Trophoblast cell (in vitro differentiated cells and primary cell): ENCODE measurements at regions not wholly inside any gene's neighbourhood (a gene's known extent, or its start where the extent isn't known, plus 50 kb on each side); places are given as distances from the start of the nearest gene placed in this dataset.

Experiments
- DNase-seq, 2 donors: peaks; one replicate each; pipeline ENCODE4 v3.0.0-alpha.2; 2016
- H2AFZ ChIP-seq: 2 replicates; pipeline ENCODE4 v1.6.1; 2013; ENCODE audit warnings: low read length, moderate library complexity, mild to moderate bottlenecking; ENCODE audit not compliant: insufficient read depth, poor library complexity
- H2AK5ac ChIP-seq: 2 replicates; pipeline ENCODE4 v1.6.1; 2013; ENCODE audit warnings: mild to moderate bottlenecking, low read length
- H2BK120ac ChIP-seq: 2 replicates; pipeline ENCODE4 v1.6.1; 2013; ENCODE audit warnings: low read length, mild to moderate bottlenecking, moderate library complexity; ENCODE audit not compliant: insufficient read depth, poor library complexity
- H2BK12ac ChIP-seq: 2 replicates; pipeline ENCODE4 v1.6.1; 2013; ENCODE audit warnings: mild to moderate bottlenecking, low read length, moderate library complexity
- H2BK5ac ChIP-seq: 2 replicates; pipeline ENCODE4 v1.6.1; 2013; ENCODE audit warnings: low read length, low read depth, moderate library complexity, mild to moderate bottlenecking; ENCODE audit not compliant: poor library complexity
- H3K14ac ChIP-seq: 2 replicates; pipeline ENCODE4 v1.6.1; 2013; ENCODE audit warnings: mild to moderate bottlenecking, low read length
- H3K18ac ChIP-seq: 2 replicates; pipeline ENCODE4 v1.6.1; 2013; ENCODE audit warnings: mild to moderate bottlenecking, low read length
- H3K23ac ChIP-seq: 2 replicates; pipeline ENCODE4 v1.6.1; 2013; ENCODE audit warnings: low read length
- H3K27ac ChIP-seq: 2 replicates; pipeline ENCODE4 v1.5.1; 2013; ENCODE audit warnings: low read depth, mild to moderate bottlenecking, inconsistent platforms, low read length, moderate library complexity
- H3K27me3 ChIP-seq: 2 replicates; pipeline ENCODE4 v1.6.1; 2013; ENCODE audit warnings: inconsistent platforms, mild to moderate bottlenecking, low read length, moderate library complexity; ENCODE audit not compliant: insufficient read depth
- H3K36me3 ChIP-seq, 2 experiments: 1 replicate in 1 of 2; 2 replicates in 1 of 2; pipeline ENCODE4 v1.6.1; 2013; ENCODE audit warnings: low read length in 2 of 2, mild to moderate bottlenecking in 2 of 2, moderate library complexity in 1 of 2; ENCODE audit not compliant: insufficient read depth in 2 of 2, control insufficient read depth in 1 of 2
- H3K4ac ChIP-seq: 2 replicates; pipeline ENCODE4 v1.6.1; 2013; ENCODE audit warnings: low read depth, mild to moderate bottlenecking, low read length, moderate library complexity
- H3K4me1 ChIP-seq, 2 experiments: 1 replicate in 1 of 2; 2 replicates in 1 of 2; pipeline ENCODE4 v1.6.1; 2013; ENCODE audit warnings: low read length in 2 of 2, mild to moderate bottlenecking in 2 of 2, moderate library complexity in 1 of 2; ENCODE audit not compliant: insufficient read depth in 2 of 2, control insufficient read depth in 1 of 2
- H3K4me2 ChIP-seq: 2 replicates; pipeline ENCODE4 v1.6.1; 2013; ENCODE audit warnings: inconsistent platforms, mild to moderate bottlenecking, low read length, moderate library complexity
- H3K4me3 ChIP-seq: 2 replicates; pipeline ENCODE4 v1.5.1; 2013; ENCODE audit warnings: mild to moderate bottlenecking, low read depth, low read length, inconsistent platforms
- H3K79me1 ChIP-seq: one replicate; pipeline ENCODE4 v1.6.1; 2013; ENCODE audit warnings: low read length
- H3K79me2 ChIP-seq: 2 replicates; pipeline ENCODE4 v1.6.1; 2013; ENCODE audit warnings: low read length, mild to moderate bottlenecking; ENCODE audit not compliant: control insufficient read depth, insufficient read depth, poor library complexity
- H3K9ac ChIP-seq: 2 replicates; pipeline ENCODE4 v1.6.1; 2013; ENCODE audit warnings: mild to moderate bottlenecking, low read length
- H3K9me3 ChIP-seq: 2 replicates; pipeline ENCODE4 v1.6.1; 2013; ENCODE audit warnings: low read depth, mild to moderate bottlenecking, control low read depth, inconsistent platforms, low read length; ENCODE audit not compliant: insufficient read depth
- H4K12ac ChIP-seq: 2 replicates; pipeline ENCODE4 v1.6.1; 2013; ENCODE audit warnings: low read depth, mild to moderate bottlenecking, low read length, moderate library complexity
- H4K8ac ChIP-seq: 2 replicates; pipeline ENCODE4 v1.6.1; 2013; ENCODE audit warnings: low read depth, mild to moderate bottlenecking, low read length, moderate library complexity
- H4K91ac ChIP-seq: one replicate; pipeline ENCODE4 v1.6.1; 2013; ENCODE audit warnings: low read depth, mild to moderate bottlenecking, low read length, moderate library complexity
- WGBS: extraction: QIAGEN DNeasy Blood & Tissue Kit; methylation state at CpG from one replicate; pipeline ENCODE4 v1.1.7; 2013; ENCODE audit warnings: missing lambda C conversion rate; ENCODE audit not compliant: insufficient read length, insufficient coverage; ENCODE audit errors: extremely low coverage; 5-methylcytosine and 5-hydroxymethylcytosine counted together

DNA sequence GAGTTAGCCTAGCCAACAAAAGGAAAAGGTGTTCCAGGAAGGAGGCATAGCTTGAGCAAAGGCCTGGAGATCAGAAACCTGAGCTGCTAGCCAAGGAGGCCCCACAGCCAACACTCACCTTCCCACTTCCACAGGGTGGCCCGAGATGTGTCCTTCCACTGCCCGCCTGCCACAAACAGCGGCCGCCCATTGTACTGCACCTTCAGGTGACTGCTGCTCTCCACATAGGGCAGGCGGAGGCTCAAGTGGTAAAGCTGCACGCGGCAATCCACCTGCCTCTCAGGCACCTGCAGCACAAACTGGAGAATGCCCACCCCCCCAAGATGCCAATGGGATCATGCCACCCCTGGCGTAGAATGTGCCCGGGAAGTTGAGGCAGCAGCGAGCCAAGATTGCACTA lies 111.5 kb downstream of the RMI2 start:
- Histone ChIP-seq H3K79me1 (no peaks in the 10 kb centered on the region), H3K27ac (no peak overlapping the region), H4K8ac (no peak overlapping the region), H3K4ac (no peak overlapping the region), H4K91ac (no peak overlapping the region), H2AK5ac (no peak overlapping the region), H3K4me2 (no peak overlapping the region), H3K14ac (no peak overlapping the region), H4K12ac (no peak overlapping the region), H2AFZ (no peak overlapping the region), H3K79me2 (no peaks in the 10 kb centered on the region), H3K27me3 (no peaks in the 10 kb centered on the region), H2BK12ac (no peak overlapping the region), H2BK5ac (no peak overlapping the region), H3K36me3 (no peaks in the 10 kb centered on the region), H3K9ac (no peak overlapping the region), H3K18ac (no peak overlapping the region), H3K9me3 (peaks cover 2% of the 10 kb centered on the region), H2BK120ac (no peak overlapping the region), H3K4me1 (peaks cover 4 to 6% of the 10 kb centered on the region in 2 experiments), H3K23ac (no peak overlapping the region), H3K4me3 (no peak overlapping the region)
- no peak for DNase-seq
- no CpG with 5 or more reads among the region's 10 CpGs for WGBS

DNA sequence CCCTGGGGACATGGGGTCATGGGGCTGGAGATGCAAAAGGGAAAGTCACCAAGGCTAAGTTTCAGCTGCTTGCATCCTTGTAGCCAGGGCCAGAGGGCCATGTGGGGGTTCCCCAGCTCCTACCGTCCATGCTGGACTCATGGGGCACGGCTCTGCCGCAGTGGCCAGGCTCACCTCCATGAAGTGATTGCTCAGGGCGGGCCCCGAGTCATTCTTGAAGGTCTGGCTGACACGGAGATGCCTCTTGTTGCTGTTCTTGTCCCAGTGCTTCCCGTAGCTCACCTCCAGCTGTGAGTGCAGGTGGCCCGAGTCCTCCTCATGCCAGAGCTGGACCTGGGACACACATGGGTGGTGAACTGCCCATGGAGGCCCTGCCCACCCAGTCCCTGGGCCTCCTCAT lies 114.5 kb downstream of the RMI2 start:
- no peak overlapping the region for H3K4me3 ChIP-seq
- no peak overlapping the region for H3K14ac ChIP-seq
- no peak overlapping the region for H2BK5ac ChIP-seq
- peaks cover 5% of the 10 kb centered on the region for H3K9me3 ChIP-seq
- no peak overlapping the region for H3K4ac ChIP-seq
- H4K8ac ChIP-seq: no peak overlapping the region
- no CpG with 5 or more reads among the region's 8 CpGs for WGBS
- H2AK5ac ChIP-seq: no peak overlapping the region
- H3K4me2 ChIP-seq: no peak overlapping the region
- H3K79me2 ChIP-seq: peaks cover 1% of the 10 kb centered on the region
- H3K23ac ChIP-seq: no peak overlapping the region
- DNase-seq: no peak
- no peaks in the 10 kb centered on the region for H3K36me3 ChIP-seq
- no peak overlapping the region for H3K9ac ChIP-seq
- H2AFZ ChIP-seq: no peak overlapping the region
- H3K79me1 ChIP-seq: no peaks in the 10 kb centered on the region
- no peak overlapping the region for H4K12ac ChIP-seq
- H3K18ac ChIP-seq: no peak overlapping the region
- no peaks in the 10 kb centered on the region for H3K27me3 ChIP-seq
- no peak overlapping the region for H4K91ac ChIP-seq
- no peak overlapping the region for H2BK120ac ChIP-seq
- H2BK12ac ChIP-seq: no peak overlapping the region
- H3K27ac ChIP-seq: no peak overlapping the region
- H3K4me1 ChIP-seq: no peaks in the 10 kb centered on the region

DNA sequence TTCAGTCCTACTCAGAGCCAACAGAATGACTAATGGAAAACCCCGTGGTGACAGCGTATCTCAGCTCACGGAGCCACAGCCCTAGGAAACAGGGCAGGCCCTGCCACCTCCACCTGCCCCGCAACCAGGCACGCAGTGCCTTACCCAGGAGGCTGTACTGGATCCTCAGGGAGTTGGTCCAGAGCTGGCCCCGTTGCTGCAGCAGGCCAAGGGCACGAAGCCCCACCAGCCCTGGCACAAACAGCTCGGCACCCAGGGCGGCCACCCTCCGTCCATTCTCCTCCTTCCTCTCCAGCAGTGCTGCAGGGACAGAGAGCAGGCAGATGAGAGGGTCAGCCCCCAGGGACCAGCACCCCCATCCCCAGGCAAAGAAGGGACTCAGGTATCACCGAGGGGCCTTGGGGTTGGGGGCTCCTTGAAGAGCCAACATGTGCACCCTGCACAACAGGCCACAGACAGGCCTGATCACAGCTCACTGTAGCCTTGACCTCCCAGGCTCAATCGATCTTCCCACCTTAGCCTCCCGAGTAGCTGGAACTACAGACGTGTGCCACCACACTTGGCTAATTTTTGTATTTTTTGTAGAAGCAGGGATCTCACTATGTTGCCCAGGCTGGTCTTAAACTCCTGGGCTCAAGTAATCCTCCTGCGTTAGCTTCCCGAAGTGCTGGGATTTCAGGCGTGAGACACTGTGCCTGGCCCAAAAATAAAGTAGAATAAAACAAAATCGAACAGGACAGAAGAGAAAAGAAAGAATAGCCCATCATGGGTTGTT lies 115.7 kb downstream of the RMI2 start:
- H2BK12ac ChIP-seq: no peak overlapping the region
- H3K4me2 ChIP-seq: no peak overlapping the region
- no CpG with 5 or more reads among the region's 18 CpGs for WGBS
- H3K79me2 ChIP-seq: peaks cover 1% of the 10 kb centered on the region
- no peak overlapping the region for H4K12ac ChIP-seq
- H3K18ac ChIP-seq: no peak overlapping the region
- H4K8ac ChIP-seq: no peak overlapping the region
- no peaks in the 10 kb centered on the region for H3K4me1 ChIP-seq
- no peak overlapping the region for H3K4me3 ChIP-seq
- no peak overlapping the region for H2AK5ac ChIP-seq
- H4K91ac ChIP-seq: no peak overlapping the region
- H3K36me3 ChIP-seq: no peaks in the 10 kb centered on the region
- H3K4ac ChIP-seq: no peak overlapping the region
- H3K14ac ChIP-seq: no peak overlapping the region
- no peak overlapping the region for H3K27ac ChIP-seq
- H2BK5ac ChIP-seq: no peak overlapping the region
- DNase-seq: no peak
- H2BK120ac ChIP-seq: no peak overlapping the region
- H3K23ac ChIP-seq: no peak overlapping the region
- no peak overlapping the region for H2AFZ ChIP-seq
- no peaks in the 10 kb centered on the region for H3K79me1 ChIP-seq
- peaks cover 5% of the 10 kb centered on the region for H3K9me3 ChIP-seq
- H3K9ac ChIP-seq: no peak overlapping the region
- no peaks in the 10 kb centered on the region for H3K27me3 ChIP-seq

DNA sequence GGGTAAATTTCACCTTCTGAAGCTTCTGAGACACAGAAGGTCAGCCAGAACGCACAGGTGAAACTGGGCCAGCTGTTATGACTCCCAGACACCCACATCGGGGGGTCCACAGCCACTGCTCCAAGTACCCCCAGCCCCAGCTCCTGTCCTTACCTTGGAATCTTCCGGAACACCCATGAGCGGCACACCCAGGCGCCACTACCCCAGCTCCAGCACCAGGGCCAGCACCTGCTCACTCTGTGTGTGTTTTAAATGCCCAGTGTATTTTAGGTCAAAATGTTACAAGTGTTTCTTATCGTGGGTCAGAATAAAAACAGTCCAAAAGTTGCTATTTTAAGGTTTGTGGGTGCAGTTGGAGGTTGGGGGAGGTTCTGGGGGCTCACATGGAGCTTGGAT lies 116.3 kb downstream of the RMI2 start:
- Histone ChIP-seq H4K91ac (no peak overlapping the region), H4K8ac (no peak overlapping the region), H3K4me1 (no peaks in the 10 kb centered on the region), H3K79me2 (peaks cover 1% of the 10 kb centered on the region), H3K4me2 (no peak overlapping the region), H4K12ac (no peak overlapping the region), H3K4me3 (no peak overlapping the region), H3K79me1 (no peaks in the 10 kb centered on the region), H2BK12ac (no peak overlapping the region), H3K27ac (no peak overlapping the region), H2BK5ac (no peak overlapping the region), H2AK5ac (no peak overlapping the region), H2BK120ac (no peak overlapping the region), H3K27me3 (no peaks in the 10 kb centered on the region), H3K18ac (no peak overlapping the region), H3K4ac (no peak overlapping the region), H3K36me3 (no peaks in the 10 kb centered on the region), H3K9ac (no peak overlapping the region), H3K9me3 (peaks cover 5% of the 10 kb centered on the region), H3K23ac (no peak overlapping the region), H3K14ac (no peak overlapping the region), H2AFZ (no peak overlapping the region)
- DNase-seq: no peak
- WGBS: no CpG with 5 or more reads among the region's 6 CpGs
